Activated T-cell treated with anti-CD3 and anti-CD28 coated beads for 24 hours (primary cell): ENCODE measurements at regions not wholly inside any gene's neighbourhood (a gene's known extent, or its start where the extent isn't known, plus 50 kb on each side); places are given as distances from the start of the nearest gene placed in this dataset.

ENCODE experiments used
- DNase-seq: peaks from one replicate; pipeline ENCODE4 v3.0.0-alpha.2; 2020; ENCODE audit warnings: low read depth

- no peak for DNase-seq
Observed at GRCh38 chr2:238790126-238790832, 57.6 kb upstream of the TWIST2 start.

DNA sequence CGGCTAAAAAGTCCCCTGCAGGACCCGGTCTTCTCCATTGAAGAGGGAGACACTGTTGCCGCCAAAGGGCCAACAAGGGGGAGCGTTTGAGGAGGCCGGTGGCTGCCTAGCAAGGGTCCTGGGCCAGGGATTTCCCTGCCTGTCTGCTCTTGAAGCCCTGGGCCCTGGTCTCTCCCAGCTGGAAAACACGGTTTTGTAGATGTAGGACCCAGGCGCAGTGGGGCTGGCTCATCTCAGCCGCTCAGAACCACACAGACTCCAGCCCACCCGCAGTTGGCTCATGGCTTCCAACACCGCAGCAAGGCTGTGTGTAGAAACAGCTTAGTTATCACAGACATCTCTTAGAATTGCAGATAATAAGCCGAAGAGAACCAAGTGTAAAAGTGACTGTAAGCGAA, 57.1 kb upstream of the TWIST2 start:
- no peak for DNase-seq

- DNase-seq = no peak
Observed at GRCh38 chr2:238791354-238791753, 56.5 kb upstream of the TWIST2 start.

DNA sequence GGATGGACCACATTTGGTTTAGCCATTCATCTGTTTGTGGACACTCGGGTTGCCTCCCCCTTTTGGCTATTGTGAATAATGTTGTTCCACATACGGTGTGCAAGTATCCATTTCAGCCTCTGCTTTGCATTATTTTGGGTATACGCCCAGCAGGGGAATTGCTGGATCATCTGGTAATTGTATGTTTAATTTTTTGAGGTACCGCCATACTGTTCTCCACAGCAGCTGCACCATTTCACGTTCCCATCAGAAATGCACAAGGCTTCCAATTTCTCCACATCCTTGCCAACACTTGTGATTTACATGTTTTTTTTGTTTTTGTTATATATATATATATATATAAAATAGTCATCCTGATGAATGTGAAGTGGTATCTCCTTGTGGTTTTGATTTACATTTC, 54.6 kb upstream of the TWIST2 start:
- no peak for DNase-seq

GRCh38 chr2:238793801-238794449, 54.0 kb upstream of the TWIST2 start:
- DNase-seq = no peak

- no peak for DNase-seq
Observed at GRCh38 chr2:238796223-238796885, 51.5 kb upstream of the TWIST2 start.

DNA sequence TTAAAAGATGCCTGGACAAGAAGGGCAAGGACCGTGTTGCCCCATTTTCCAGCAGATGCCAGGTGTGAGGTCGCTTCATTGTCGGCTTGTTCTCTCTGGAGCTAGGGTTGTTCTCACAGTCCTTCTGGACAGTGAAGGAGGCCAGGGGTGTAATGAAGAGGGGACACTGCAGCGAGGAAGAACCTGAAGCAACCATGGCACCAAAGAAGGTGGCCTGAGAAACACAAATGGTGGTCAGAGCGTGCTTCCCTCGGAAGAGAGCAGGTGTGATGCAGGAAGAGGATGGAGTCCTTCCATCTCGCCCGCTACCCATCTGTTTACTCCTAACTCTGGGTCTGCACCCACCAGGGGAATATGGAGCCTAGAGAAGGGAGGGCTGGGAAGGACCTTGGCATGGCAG, 50.3 kb upstream of the TWIST2 start:
- no peak for DNase-seq
